ENCODE measurements at regions not wholly inside any gene's neighbourhood (a gene's known extent, or its start where the extent isn't known, plus 50 kb on each side); places are given as distances from the start of the nearest gene placed in this dataset.

DNA sequence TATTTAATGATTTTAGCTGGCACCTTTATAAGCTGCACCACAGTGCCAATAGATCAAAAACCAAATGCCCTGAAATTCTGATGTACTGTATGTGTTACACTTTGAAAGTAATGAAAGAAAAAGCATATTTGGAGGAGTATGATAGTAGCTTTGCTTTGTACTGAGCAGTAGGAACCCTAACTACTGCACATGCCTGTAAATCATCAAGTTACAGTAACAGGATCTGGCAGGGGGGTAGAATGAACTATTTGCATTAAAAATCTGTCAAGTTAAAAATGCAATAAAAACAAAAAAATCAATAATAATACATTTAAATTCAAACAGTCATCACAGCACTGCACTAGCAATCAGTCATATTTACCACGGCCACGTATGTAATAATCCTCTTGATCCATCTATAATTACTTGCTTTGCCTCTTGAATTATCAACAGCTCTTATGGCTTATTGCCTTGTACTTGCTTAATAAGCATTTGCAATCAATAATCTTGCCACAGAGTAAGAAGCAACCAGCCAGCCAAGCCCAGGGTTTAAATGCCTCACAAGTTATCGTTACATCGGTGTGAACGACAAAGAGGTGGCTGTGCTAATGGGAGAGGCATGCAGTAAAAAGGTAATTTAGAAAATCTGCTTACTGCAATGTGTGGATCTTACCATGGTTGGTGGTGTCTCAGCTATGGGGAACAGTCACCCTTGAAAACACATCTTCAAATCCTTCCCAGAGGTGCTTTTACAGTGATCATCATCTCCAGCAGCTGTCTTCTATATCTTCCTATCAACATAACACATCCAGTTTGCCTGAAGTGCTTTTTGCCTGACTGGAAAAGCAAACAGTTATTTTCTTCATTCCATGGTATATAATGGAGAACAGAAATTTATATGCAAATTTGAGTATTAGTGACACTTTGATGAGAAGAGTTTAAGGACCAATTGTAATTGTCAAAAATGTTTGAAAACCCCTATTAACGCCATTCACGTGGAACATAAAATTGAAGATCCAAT, 1812.1 kb upstream of the ADGRL3 start:
- DNase-seq (ENCODE audit: low read depth): no peak
- no peak overlapping the region for H3K4me3 ChIP-seq (ENCODE audit: low read depth, low read length)
- TF ChIP-seq, protein P1, sequence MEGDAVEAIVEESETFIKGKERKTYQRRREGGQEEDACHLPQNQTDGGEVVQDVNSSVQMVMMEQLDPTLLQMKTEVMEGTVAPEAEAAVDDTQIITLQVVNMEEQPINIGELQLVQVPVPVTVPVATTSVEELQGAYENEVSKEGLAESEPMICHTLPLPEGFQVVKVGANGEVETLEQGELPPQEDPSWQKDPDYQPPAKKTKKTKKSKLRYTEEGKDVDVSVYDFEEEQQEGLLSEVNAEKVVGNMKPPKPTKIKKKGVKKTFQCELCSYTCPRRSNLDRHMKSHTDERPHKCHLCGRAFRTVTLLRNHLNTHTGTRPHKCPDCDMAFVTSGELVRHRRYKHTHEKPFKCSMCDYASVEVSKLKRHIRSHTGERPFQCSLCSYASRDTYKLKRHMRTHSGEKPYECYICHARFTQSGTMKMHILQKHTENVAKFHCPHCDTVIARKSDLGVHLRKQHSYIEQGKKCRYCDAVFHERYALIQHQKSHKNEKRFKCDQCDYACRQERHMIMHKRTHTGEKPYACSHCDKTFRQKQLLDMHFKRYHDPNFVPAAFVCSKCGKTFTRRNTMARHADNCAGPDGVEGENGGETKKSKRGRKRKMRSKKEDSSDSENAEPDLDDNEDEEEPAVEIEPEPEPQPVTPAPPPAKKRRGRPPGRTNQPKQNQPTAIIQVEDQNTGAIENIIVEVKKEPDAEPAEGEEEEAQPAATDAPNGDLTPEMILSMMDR (IDR thresholded peaks at IDR 0.05; ENCODE audit: insufficient read depth, low read depth, low read length): no peak

DNA sequence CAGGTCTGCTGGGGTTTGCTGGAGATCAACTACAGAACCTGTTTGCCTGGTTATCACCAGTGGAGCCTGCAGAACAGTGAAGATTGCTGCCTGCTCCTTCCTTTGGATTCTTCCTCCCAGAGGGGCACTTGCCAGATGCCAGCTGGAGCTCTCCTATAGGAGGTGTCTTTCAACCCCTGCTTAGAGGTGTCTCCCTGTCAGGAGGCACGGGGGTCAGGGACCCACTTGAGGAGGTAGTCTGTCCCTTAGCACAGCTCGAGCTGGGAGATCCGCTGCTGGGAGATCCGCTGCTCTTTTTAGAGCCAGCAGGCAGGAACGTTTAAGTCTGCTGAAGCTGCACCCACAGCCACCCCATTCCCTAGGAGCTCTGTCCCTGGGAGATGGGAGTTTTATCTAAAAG, 1806.3 kb upstream of the ADGRL3 start:
- H3K4me3 ChIP-seq (ENCODE audit: low read depth, low read length): no peak overlapping the region
- no peak for DNase-seq (ENCODE audit: low read depth)
- TF ChIP-seq, protein P1 (IDR thresholded peaks at IDR 0.05; ENCODE audit: insufficient read depth, low read depth, low read length): no peak

DNA sequence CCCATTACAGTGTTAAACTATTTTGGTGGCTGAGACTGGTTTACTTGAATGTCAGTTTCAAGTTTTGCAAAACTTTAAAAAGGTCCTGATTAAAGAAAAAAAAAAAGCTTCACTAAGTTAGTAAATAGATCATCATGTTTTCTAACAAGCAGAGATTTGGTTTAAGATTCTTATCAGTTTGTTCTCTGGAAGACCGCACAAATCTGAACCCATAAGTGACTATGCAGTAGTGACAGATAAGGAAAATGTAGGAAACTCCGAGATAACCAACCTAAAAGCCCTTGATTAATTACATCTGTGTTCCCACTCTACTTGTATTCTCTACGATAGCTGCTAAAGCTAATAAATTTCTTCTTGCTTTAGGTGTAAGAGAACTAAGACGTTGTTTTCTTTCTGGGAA, 1799.8 kb upstream of the ADGRL3 start:
- TF ChIP-seq, protein P1 (IDR thresholded peaks at IDR 0.05; ENCODE audit: insufficient read depth, low read depth, low read length): no peak
- H3K4me3 ChIP-seq (ENCODE audit: low read depth, low read length): no peak overlapping the region
- DNase-seq (ENCODE audit: low read depth): no peak

- no peak for DNase-seq (ENCODE audit: low read depth)
- TF ChIP-seq, protein P1 (IDR thresholded peaks at IDR 0.05; ENCODE audit: insufficient read depth, low read depth, low read length): no peak
Measured at GRCh38 chr4:59409647-59410046, 1790.5 kb upstream of the ADGRL3 start.

DNA sequence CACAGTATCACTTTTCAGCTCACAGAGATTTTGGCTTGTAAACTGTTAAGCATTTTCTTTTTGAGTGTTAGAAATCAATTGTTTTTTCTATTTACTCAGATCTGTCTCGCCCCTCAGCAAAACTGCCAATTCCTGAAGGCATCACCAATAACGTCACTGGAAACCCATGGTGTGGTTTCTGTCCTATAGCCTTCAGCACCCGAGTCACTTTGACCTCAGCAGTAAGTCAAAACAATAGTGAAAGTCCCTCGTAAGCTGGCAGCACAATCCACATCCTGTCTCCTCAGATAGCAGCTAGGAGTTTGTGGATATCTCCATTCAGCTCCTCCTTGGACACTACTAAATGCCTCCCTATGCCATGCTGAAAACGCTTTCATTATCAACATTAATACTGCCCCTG, 1787.4 kb upstream of the ADGRL3 start:
- no peak for DNase-seq (ENCODE audit: low read depth)
- TF ChIP-seq, protein P1 (IDR thresholded peaks at IDR 0.05; ENCODE audit: insufficient read depth, low read depth, low read length): no peak
- H3K4me3 ChIP-seq (ENCODE audit: low read depth, low read length): no peak overlapping the region

More at GRCh38 chr4:59409647-59410046, 1790.5 kb upstream of the ADGRL3 start:
- H3K4me3 ChIP-seq (ENCODE audit: low read depth, low read length): no peak overlapping the region

DNA sequence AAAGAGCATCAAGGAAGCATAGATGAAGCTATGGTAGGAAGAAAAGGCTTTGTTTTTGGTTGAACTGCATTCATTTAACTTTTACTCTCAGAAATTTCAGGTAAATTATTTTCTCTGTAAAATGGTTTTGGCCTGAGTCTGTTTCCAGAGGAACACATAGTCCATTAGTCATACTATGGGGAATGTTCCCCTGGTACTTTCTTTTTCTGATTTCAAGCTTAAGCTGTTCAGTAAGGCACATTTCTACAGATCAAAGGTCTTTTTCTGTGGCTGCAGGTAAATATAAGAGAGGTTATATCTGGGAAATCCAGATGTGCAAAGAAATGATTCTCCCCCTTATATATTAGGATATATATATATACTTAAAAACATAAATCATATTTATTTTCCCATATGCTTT, 1744.4 kb upstream of the ADGRL3 start:
- no peak overlapping the region for H3K4me3 ChIP-seq (ENCODE audit: low read depth, low read length)
- no peak for DNase-seq (ENCODE audit: low read depth)
- TF ChIP-seq, protein P1 (IDR thresholded peaks at IDR 0.05; ENCODE audit: insufficient read depth, low read depth, low read length): no peak

All from fibroblast of villous mesenchyme (primary cell).